HEK293 (cell line): ENCODE measurements at regions not wholly inside any gene's neighbourhood (a gene's known extent, or its start where the extent isn't known, plus 50 kb on each side); places are given as distances from the start of the nearest gene placed in this dataset.

ENCODE experiments used
- HOXA7 ChIP-seq: sonication (generic); formaldehyde crosslinking; IDR thresholded peaks from 2 replicates; pipeline ENCODE4 v1.8.1; 2022; ENCODE audit warnings: missing genetic modification reagents, borderline replicate concordance
- ZNF175 ChIP-seq: fragments of 450-650 bp; formaldehyde crosslinking; IDR thresholded peaks from 2 replicates; pipeline ENCODE4 v1.5.1; 2016; ENCODE audit warnings: missing biosample characterization, missing genetic modification characterization
- ZNF239 ChIP-seq: fragments of 450-650 bp; formaldehyde crosslinking; IDR thresholded peaks from 2 replicates; pipeline ENCODE4 v1.5.1; 2016; ENCODE audit warnings: missing biosample characterization, missing genetic modification characterization
- ZNF37A ChIP-seq: fragments of 450-650 bp; IDR thresholded peaks from 2 replicates; pipeline ENCODE4 v1.5.1; 2018; ENCODE audit warnings: missing biosample characterization, missing genetic modification characterization
- ZNF404 ChIP-seq: fragments of 450-650 bp; formaldehyde crosslinking; IDR thresholded peaks from 2 replicates; pipeline ENCODE4 v1.5.1; 2017; ENCODE audit warnings: missing biosample characterization, missing genetic modification characterization
- ZNF791 ChIP-seq: fragments of 450-650 bp; formaldehyde crosslinking; IDR thresholded peaks from 2 replicates; pipeline ENCODE4 v1.5.1; 2016; ENCODE audit warnings: missing biosample characterization, missing genetic modification characterization
- ZNF830 ChIP-seq: fragments of 450-650 bp; IDR thresholded peaks from 2 replicates; pipeline ENCODE4 v1.5.0; 2018; ENCODE audit warnings: missing biosample characterization, missing genetic modification characterization, low read depth, mild to moderate bottlenecking, moderate library complexity
- TF ChIP-seq, protein P1 (sequence below): fragments of 450-650 bp; formaldehyde crosslinking; IDR thresholded peaks from 2 replicates; pipeline ENCODE4 v1.5.1; 2016; ENCODE audit warnings: missing biosample characterization, missing genetic modification characterization
- TF ChIP-seq, protein P2 (sequence below): fragments of 450-650 bp; formaldehyde crosslinking; IDR thresholded peaks from 2 replicates; pipeline ENCODE4; 2016; ENCODE audit warnings: missing biosample characterization, missing genetic modification characterization
- TF ChIP-seq, protein P3 (sequence below): fragments of 450-650 bp; formaldehyde crosslinking; IDR thresholded peaks from 2 replicates; pipeline ENCODE4 v1.5.1; 2016; ENCODE audit warnings: missing biosample characterization, missing genetic modification characterization
- TF ChIP-seq, protein P4 (sequence below): fragments of 450-650 bp; formaldehyde crosslinking; IDR thresholded peaks from 2 replicates; pipeline ENCODE4 v1.5.1; 2017; ENCODE audit warnings: missing biosample characterization, missing genetic modification characterization

DNA sequence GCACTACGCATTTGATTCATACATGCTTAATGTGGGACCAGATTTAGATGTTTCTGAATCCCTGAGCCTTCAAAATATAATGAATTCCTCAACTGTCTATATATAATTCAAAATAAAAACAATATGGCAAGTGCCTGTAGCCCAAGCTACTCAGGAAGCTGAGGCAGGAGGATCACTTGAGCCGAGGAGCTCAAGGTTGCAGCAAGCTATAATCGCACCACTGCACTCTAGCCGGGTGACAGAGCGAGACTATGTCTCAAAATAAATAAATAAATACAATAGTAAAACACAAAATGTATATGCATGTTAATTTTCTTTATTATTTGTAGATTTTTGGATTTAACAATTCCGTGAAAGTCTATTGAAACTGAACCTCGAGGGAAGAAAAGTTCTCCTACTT is 50.6 kb upstream of the IRX6 start:
- TF ChIP-seq HOXA7 (CRISPR knock-in tag) (no peak), ZNF404 (no peak), ZNF830 (no peak), ZNF239 (no peak), ZNF175 (tag by site-specific recombination) (no peak), ZNF791 (tag by site-specific recombination) (no peak), ZNF37A (tag by site-specific recombination) (no peak)
- TF ChIP-seq, protein P1, sequence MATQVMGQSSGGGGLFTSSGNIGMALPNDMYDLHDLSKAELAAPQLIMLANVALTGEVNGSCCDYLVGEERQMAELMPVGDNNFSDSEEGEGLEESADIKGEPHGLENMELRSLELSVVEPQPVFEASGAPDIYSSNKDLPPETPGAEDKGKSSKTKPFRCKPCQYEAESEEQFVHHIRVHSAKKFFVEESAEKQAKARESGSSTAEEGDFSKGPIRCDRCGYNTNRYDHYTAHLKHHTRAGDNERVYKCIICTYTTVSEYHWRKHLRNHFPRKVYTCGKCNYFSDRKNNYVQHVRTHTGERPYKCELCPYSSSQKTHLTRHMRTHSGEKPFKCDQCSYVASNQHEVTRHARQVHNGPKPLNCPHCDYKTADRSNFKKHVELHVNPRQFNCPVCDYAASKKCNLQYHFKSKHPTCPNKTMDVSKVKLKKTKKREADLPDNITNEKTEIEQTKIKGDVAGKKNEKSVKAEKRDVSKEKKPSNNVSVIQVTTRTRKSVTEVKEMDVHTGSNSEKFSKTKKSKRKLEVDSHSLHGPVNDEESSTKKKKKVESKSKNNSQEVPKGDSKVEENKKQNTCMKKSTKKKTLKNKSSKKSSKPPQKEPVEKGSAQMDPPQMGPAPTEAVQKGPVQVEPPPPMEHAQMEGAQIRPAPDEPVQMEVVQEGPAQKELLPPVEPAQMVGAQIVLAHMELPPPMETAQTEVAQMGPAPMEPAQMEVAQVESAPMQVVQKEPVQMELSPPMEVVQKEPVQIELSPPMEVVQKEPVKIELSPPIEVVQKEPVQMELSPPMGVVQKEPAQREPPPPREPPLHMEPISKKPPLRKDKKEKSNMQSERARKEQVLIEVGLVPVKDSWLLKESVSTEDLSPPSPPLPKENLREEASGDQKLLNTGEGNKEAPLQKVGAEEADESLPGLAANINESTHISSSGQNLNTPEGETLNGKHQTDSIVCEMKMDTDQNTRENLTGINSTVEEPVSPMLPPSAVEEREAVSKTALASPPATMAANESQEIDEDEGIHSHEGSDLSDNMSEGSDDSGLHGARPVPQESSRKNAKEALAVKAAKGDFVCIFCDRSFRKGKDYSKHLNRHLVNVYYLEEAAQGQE (tag by site-specific recombination) = no peak
- TF ChIP-seq, protein P2, sequence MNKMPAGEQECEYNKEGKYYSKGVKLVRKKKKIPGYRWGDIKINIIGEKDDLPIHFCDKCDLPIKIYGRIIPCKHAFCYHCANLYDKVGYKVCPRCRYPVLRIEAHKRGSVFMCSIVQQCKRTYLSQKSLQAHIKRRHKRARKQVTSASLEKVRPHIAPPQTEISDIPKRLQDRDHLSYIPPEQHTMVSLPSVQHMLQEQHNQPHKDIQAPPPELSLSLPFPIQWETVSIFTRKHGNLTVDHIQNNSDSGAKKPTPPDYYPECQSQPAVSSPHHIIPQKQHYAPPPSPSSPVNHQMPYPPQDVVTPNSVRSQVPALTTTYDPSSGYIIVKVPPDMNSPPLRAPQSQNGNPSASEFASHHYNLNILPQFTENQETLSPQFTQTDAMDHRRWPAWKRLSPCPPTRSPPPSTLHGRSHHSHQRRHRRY = no peak
- TF ChIP-seq, protein P3, sequence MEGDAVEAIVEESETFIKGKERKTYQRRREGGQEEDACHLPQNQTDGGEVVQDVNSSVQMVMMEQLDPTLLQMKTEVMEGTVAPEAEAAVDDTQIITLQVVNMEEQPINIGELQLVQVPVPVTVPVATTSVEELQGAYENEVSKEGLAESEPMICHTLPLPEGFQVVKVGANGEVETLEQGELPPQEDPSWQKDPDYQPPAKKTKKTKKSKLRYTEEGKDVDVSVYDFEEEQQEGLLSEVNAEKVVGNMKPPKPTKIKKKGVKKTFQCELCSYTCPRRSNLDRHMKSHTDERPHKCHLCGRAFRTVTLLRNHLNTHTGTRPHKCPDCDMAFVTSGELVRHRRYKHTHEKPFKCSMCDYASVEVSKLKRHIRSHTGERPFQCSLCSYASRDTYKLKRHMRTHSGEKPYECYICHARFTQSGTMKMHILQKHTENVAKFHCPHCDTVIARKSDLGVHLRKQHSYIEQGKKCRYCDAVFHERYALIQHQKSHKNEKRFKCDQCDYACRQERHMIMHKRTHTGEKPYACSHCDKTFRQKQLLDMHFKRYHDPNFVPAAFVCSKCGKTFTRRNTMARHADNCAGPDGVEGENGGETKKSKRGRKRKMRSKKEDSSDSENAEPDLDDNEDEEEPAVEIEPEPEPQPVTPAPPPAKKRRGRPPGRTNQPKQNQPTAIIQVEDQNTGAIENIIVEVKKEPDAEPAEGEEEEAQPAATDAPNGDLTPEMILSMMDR (tag by site-specific recombination) = no peak
- TF ChIP-seq, protein P4, sequence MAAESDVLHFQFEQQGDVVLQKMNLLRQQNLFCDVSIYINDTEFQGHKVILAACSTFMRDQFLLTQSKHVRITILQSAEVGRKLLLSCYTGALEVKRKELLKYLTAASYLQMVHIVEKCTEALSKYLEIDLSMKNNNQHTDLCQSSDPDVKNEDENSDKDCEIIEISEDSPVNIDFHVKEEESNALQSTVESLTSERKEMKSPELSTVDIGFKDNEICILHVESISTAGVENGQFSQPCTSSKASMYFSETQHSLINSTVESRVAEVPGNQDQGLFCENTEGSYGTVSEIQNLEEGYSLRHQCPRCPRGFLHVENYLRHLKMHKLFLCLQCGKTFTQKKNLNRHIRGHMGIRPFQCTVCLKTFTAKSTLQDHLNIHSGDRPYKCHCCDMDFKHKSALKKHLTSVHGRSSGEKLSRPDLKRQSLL (tag by site-specific recombination) = no peak
